ENCODE measurements at regions not wholly inside any gene's neighbourhood (a gene's known extent, or its start where the extent isn't known, plus 50 kb on each side); places are given as distances from the start of the nearest gene placed in this dataset.

DNA sequence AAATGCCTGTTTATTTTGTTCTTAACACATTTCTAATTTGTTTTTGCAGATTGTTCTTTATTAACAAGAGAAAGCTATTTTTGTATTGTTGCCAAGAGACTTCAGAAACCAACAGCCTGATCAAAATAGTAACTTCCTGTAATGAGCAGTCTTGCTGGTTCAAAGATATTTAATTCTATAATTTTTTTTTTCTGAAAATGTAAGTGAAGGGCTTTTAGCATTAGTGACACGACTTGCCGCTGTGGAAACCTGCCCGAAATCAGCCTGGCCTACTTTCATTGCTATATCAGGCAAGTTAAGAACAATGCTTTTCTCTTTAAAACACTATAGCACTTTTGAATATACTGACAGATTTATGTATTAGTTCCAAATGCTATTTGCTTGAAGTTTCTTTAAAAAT lies 374.3 kb downstream of the EFNB2 start:
- no peak for DNase-seq

DNA sequence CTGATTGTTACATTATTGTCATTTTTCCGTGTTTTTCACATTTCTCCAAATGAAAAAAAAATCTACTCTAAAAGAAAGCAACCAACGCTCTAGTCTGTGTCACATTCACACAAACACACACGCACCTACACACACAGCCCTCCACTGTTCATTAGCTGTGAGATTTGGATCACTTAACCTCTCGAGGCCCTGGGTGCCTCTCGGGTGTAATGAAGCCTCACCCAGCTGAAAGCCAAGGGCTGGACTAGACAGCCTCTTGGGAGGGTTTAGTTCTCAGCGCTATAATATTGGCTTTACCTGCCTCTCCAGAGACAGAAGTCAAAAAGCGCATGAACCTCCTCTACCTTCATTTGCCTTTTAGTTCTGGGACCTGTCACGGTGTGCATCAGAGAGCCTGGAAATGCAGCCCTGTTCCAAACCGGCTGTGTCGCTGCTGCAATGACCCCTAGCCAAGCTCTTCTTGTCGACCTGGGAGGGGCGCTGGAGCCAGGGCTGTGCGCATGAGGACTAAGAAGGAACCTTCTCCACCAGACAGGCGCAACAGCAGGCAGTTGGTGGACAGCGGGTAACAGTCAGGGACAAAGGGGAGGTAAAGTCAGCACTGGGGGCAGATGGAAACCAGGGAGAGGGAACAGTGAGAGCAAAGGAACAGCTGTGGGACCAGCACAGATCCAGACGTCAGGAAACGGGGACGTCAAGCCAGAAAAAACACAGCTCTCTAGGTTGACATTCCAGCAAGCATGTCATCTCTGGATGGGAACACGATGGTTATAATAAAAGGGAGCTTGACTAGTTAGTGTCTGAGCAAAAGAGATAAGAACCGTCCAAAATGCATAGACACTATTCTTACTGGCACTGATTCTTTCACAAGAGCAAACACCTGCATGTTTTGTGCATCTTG lies 375.9 kb downstream of the EFNB2 start:
- no peak for DNase-seq

DNA sequence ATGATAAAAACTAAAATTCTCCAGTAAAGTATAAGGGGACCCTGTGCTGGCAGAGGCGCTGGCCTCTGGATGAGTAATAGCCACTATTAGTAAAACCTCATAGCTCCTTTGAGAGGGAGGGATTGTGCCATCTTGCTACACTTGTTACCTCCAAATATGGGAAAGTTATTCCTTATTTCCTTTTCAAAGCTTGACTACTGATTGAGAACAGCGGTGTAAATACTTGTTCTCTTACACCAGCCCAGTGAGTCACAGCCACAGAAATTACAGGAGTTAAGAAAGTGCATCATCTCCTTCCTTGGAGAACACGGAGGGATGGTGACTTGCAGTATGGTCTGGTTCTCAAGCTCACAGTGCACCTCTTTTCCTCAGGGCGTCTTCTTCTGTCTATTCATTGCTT lies 379.0 kb downstream of the EFNB2 start:
- DNase-seq, result no peak

DNA sequence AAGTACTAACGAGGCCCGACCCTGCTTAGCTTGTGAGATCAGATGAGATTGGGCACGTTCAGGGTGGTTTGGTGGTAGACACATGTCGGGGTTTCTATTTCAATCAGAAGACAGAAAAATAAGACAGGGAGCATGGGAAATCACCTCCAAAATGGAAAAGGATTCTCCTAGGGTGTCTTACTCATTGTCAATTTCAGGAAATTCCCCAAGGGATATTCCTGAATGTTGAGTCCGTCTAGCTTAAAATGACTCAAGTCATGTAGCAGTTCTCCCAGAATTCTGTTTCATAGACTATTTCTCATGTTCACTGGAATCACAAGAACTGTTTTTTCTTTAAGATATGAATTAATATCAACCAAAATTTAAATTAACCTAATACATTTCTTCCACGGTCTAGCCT lies 380.1 kb downstream of the EFNB2 start:
- no peak for DNase-seq

DNA sequence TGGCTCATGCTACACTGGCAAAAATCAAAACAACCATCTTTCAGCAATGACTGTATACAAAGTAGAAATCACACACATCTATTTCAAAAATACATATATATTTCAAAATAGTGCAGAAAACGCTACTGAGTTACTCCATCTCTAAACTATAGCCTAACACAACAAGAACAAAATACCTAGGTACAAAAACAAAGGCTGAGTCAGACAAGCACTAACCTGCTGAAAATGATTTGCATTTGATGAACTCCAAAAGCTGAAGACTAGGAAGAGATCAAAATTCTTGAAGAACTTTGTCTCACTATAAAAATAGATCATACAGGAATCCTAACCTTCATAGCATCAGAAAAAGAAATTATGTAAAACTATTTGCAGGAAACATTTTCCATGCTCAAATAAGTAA lies 381.6 kb downstream of the EFNB2 start:
- DNase-seq, result no peak

DNA sequence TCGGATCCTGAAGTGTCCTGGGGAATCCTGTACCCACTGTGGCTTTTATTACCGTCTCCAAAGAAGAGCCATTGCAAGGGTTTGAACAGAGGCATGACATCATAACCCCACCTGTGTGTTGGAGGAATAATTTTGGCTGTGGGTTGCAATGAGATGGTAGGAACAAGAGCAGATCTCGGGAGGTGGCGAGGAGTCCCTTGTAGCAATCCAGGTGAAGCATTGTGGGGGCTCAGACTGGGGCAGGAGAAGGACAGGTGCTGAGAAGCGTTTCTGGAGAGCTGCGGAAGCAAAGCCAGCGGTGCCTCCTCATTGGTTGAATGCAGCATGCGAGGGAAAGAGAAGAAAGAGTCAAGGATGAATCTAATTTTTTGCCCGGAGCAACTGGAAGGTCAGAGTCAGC lies 382.4 kb downstream of the EFNB2 start:
- DNase-seq, result no peak

DNA sequence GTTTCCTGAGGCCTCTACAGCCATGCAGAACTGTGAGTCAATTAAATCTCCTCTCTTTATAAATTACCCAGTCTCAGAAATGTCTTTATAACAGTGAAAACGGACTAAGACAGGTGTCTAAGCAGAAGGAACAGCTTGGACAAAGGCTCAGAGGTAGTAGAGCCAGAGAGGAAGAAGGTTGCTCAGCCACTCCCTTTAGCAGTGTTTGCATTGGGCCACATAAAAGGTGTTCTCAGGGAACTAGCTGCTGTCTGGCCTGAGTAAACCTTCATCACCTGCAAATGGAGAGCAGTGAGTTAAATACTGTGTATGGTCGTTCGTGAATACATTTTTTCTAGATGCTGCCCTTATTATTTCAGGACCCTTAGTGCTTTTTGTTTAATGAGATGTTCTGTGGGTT lies 383.4 kb downstream of the EFNB2 start:
- no peak for DNase-seq

DNA sequence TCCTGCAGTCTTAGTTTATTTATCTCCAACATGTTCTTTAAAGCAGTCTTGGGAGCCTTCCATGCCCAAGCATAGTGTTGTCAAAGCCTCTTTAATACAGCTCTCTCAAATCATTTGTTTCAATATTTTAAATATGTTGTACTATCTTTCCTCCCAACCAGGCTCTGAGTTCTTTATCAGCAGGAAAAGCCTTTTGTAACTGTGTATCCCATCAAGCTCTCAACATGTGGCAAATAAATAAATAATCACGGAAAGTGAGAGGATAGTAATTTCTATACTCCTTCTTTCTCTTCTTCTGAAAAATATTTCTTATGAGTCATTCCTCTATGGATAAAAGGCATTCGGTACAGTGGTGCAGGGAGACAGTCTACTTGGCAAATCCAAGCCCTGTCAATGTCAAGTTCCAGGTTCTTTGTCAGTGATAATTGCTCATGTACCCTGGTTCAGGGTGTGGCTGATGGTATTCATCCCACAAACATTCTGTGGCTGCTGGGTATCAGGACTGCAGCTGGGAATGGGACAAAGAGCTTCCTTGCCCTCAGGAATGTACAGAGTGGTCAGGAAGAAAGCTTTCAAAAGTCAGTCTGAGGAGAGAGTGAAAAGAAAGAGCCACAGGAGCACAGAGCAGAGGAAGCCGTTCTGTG lies 384.3 kb downstream of the EFNB2 start:
- DNase-seq, result no peak

DNA sequence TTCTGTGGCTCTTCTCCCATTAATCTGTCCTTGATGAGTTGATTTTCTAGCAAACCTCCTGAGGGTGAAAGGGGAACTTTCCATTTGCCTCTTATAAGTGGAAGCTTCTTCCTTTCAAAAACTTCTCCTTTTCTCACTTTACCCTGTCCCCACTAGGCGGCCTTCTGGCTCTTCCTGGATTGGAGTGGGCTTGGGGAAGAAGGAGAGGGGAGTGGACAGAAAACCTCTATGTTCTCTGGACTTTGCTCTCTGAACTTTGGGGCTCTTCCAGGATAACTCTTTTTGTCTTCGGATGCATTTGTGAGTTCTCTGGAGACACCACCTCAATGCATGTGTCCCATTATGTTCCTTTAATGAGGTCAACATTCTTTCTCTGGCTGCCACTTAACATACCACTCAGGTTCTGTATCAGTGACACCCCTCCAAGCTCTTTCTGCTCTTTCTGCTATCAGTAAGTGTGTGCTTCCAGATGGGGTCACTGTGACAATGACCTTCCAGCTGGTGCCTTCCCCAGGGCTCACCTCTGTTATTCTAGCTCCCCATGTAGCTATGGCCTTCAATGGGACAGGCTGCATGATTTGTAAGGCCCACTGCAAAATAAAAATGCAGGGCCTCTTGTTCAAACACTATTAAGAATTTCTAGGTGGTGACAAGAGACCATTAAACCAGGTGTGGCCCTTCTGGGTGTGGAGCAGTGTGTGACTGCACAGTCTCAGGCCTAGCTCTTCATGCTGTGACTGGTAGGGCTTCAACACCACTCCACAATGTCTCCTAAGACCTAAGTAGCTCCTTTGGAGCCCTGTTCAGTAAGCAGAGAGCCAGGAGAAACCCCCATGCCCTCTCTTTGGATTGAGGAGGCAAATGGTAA lies 389.2 kb downstream of the EFNB2 start:
- DNase-seq, result no peak

DNA sequence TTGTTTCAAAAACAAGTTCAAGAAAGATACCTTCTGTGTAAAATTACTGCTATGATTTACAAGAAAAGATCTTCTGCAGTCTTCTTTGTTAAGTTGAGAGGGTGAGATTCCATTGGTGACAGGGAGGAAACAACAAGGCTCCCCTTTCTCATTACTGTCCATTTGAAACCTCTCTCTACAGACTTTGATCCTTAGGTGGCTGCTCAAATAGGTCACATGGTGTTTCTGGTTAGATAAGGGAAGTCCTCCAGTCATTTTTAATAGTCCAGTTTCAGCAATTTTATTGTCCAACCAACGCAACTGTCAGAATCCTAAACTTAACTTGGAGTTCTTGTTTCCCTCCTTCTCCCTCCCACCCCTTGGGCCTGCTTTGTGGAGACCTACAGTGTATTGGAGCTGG lies 390.4 kb downstream of the EFNB2 start:
- no peak for DNase-seq

DNA sequence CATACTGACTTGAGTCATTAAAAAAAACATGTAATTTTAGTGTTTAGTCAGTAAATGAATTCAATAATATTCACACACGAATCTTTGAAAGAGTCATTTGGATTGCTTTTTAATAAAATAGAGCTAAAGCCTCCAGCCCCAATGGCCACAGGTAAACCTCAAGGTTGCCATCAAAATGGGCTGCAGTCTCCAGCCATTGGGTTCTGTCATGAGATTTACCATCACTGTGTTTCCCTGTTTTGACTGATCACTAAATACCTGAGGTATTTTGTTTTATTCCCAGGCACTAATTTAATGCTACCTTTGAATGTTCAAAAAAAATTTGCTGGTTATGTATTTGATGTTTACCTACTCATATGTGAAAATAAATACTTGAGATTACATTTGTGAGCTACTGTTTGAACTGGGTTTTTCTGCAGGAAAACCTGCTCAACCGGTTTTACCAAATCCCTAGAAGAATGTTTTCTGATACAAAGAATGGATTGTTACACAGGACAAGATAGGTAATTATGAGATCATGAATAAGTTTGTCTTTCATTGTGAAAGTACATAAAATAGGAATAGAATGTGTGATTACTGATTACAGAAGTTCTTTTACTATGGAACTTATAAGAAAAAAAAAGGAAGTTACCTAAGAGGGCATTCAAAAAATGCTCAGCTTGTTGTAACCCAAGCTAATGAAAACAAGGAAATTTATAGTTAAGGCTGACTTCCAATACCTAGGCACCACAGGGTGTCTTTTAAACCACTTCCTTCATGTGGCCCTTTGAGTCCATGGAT lies 391.3 kb downstream of the EFNB2 start:
- no peak for DNase-seq

DNA sequence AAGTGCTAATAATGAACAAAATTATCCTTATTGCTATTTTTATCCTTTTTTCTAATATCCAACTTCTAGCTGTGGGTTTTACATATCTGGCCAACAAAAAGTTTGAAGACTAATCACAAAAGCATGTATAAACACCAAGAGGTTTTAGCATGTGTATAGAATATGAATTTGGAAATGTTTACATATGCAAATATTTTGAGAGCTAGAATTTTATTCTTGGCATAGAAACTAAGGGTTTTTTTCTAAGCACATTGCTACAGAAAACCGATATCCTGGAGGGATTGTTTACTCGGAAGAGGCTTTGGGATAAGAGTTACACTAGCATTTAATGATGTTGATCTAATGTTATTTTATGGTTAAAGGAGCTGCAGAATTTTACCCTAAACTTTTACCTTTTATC lies 392.1 kb downstream of the EFNB2 start:
- DNase-seq, result no peak

DNA sequence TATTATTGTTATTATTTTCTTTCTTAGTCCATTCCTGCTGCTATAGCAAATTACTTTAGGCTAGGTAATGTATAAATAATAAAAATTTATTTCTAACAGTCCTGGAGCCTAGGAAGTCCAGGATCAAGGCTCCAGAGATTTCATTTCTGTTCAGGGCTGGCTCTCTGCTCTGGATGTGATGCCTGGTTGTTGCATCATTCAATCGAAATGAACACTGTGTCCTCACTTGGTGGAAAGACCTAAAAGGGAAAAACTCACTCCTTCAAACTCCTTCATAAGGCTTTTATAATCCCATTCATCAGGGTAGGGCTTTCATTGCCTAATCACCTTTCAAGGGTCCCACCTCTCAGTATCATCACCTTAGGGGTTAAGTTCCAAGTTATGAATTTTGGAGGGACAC lies 395.0 kb downstream of the EFNB2 start:
- DNase-seq, result no peak

DNA sequence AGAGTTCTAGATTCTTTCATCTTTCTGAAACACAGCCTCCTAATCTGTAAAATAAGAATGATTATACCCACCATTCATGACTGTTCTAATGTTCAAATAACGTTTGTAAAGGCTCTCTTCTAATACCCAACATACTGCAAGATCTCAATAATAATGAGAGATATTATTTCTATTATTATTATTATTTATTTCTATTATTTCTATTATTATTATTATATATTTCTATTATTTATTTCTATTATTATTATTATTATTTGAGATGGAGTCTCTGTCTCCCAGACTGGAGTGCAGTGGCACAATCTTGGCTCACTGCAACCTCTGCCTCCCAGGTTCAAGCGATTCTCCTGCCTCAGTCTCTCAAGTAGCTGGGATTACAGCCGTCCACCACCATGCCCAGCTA lies 395.5 kb downstream of the EFNB2 start:
- DNase-seq, result no peak

DNA sequence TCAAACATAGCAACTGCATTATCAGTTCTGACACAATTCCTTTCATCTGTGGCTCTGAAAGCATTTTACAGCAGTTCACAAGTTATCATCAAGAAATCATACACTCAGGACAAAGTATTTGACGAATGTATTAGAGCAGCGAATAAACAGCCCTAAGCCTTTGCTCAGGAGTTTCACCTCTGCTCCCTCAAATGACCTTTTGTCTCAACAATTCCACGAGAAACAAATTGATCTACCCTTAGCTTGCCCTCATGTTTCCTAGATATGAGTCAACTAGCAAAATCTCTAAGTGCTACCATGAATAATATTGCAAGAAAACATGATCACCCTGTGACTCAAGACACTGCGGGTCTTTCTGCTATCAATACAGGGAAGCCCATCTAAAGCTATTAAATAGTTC lies 396.1 kb downstream of the EFNB2 start:
- DNase-seq, result no peak

DNA sequence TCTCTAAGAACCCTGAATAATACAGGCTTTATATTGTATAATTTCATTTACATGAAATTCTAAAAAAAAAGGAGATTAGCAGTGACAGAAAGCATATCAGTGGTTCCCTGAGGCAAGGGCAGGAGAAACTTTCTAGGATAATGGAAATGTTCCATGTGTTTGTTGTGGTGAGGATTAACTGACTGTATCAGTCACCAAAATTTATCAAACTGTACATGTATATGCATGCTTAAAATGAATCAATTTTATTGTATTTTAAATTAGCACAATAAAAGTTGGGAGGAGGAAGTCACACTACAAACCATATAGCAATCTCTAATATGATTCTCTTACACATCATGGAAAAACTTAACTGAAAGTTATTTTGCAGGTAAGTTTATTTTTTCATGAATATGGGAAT lies 396.8 kb downstream of the EFNB2 start:
- no peak for DNase-seq

DNA sequence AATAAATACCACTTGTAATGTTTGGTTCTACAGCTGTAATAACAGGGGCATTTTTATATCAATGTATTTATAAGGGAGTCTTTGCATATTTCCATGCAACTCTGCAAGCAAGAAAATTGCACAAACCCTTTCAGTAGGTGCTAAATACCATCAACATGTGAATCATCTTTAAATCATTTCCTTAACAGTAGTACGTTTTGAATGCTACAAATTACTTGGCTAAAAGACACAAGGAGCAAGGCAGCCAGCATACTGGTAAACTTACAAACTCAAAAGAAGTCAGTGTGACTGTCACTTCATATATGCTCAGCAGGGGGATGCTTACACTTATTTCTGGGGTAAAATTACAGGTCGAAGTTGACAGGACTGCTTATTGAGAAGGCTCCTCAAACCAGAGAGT lies 402.4 kb downstream of the EFNB2 start:
- no peak for DNase-seq

DNA sequence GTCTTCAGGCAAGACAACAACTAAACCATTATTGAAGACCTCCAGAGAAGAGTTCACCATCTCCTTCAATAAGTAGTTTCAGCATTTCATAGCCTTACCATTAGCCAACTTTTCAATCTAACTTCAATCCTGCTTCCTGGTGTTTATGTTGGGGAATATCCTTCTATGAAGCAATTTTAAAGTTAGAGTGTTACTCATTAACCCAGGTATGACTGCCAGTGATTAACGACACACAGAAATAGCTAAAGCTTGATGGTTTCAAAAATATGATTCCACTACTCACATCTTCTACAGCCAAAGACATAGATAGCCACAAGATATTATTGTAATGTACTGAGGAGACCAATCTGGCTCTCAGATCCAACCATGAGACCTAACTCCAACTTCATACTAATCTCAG lies 403.2 kb downstream of the EFNB2 start:
- no peak for DNase-seq

DNA sequence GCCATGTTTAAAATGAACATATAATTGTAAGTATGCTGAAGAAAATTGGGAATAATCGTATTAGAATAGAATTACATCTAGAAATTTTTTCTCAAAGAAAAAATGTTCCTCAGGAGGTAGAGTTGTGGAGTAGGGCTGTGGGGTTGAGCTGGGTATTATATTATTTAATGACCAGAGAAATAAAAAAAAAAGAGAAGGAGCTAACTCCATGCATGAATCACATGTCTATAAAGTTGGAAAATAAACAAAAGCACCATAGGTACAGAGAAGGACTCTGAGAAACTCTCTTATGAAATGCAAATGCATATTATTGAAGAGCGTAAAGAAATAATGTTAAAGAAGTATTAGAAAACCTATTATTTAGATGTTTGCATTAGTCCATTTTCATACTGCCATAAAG lies 405.5 kb downstream of the EFNB2 start:
- no peak for DNase-seq

DNA sequence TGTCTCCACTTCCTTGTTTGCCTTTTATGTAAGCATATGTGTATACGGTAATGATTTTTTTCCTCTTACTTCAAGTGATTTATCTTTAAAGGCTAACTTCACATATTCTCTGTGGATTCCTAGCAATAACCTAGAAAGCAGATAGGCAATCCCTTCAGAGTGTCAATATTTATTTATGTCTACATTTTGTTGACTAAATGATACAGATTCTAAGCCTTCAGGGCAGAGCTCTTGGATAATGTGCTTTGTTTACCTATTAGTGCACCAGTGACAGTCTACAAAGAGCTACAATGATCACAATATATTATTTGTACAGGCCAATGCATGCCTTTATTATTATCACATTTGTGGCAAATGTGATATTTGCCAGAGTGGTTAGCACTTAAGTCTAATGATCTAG lies 406.2 kb downstream of the EFNB2 start:
- DNase-seq, result no peak

DNA sequence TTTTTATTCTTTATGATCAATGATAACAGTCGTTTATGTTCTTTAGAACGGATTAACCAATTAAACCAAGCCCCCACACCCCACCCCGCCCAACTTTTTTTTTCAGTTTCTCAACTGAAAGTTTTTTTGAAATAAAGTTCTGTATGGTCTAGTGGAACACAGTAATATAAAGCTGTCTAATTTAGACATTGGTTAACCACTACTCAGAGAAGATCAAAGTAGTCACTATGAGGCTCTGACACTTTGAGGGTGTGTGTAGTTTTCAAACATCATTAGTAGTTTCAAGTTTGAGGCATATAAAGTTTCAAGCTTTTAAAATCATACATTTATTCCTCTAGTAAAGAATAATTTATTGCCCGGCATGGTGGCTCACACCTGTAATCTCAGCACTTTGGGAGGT lies 413.2 kb downstream of the EFNB2 start:
- DNase-seq, result no peak

DNA sequence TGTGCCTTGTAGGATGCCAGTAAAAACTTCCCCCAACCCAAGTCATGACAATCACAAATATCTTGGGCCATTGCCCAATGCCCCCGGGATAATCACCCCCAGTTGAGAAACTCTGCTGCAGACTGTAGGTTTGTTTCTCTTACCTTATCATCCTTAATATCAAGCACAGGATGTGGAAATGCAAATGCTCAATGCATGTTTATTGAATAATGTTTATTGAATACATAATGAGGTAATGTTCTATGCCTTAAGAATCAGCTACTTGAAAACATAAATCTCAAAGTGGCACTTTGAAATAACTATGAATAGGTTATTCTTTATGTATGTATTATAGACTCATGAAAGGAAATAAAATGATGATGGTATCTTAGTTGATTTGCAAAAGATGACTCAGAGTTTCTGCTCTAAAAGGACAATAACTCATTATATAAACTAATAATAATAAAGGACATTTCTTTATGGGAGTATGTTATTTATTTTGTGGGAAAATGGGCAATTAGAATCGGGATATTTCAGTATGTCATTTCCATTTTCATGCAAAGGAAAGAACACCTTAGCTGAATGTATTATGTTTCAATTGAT lies 414.2 kb downstream of the EFNB2 start:
- no peak for DNase-seq
